LNCaP clone FGC (cell line): ENCODE measurements at regions not wholly inside any gene's neighbourhood (a gene's known extent, or its start where the extent isn't known, plus 50 kb on each side); places are given as distances from the start of the nearest gene placed in this dataset.

Source experiments
- DNase-seq: peaks from one replicate; pipeline ENCODE4 v3.0.0-alpha.2; 2011; ENCODE audit warnings: low read depth
- H3K4me3 ChIP-seq: 2 replicates; pipeline ENCODE4 v1.5.1; 2011; ENCODE audit warnings: mild to moderate bottlenecking, low read depth, low read length, control low read depth
- CTCF ChIP-seq: IDR thresholded peaks from 2 replicates; pipeline ENCODE4 v1.5.1; 2012; ENCODE audit warnings: mild to moderate bottlenecking; ENCODE audit not compliant: control insufficient read depth, insufficient read depth; ENCODE audit errors: extremely low read depth

- no peak overlapping the region for H3K4me3 ChIP-seq
- TF ChIP-seq CTCF = no peak
Observed at GRCh38 chr1:219121679-219122078, 52.0 kb upstream of the LYPLAL1 start.

GRCh38 chr1:219123036-219123435 lies 50.6 kb upstream of the LYPLAL1 start:
- no peak for DNase-seq
- H3K4me3 ChIP-seq = no peak overlapping the region
- no peak for TF ChIP-seq CTCF

More at GRCh38 chr1:219121679-219122078, 52.0 kb upstream of the LYPLAL1 start:
- DNase-seq = no peak
